ENCODE measurements at regions not wholly inside any gene's neighbourhood (a gene's known extent, or its start where the extent isn't known, plus 50 kb on each side); places are given as distances from the start of the nearest gene placed in this dataset.

DNA sequence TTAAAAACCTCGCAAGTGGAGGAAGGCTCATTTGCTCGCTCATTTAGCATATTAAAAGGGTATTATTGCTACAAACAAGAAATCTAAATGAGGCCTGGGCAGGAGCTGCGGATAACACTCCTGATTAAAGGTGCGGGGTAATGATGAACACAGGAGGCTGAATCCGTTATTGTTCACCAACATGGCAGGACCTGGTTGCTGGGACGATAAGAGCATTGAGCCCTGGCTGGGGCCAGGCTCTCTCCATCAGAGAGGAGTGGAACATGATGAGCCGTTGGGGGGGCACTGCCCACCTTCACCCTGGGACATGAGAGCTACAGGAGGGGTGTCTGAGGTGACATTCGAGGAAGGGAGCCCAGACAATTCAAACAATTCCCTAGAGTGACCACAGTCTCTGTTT lies 211.7 kb downstream of the NXPE2 start:
- H3K4me1 Mint-ChIP-seq: peaks cover 7% of the 10 kb centered on the region
- H3K27me3 Mint-ChIP-seq (ENCODE audit: low read depth): peaks cover 19% of the 10 kb centered on the region
- no peak overlapping the region for H3K27ac Mint-ChIP-seq
- no peak for DNase-seq (ENCODE audit: low spot score in 2 of 2, unreplicated experiment in 2 of 2)
- no peak for TF ChIP-seq CTCF (IDR thresholded peaks at IDR 0.05; ENCODE audit: unreplicated experiment)
- no peak overlapping the region for H3K4me3 Mint-ChIP-seq
- peaks cover 9% of the 10 kb centered on the region for H3K9me3 Mint-ChIP-seq
- no peaks in the 10 kb centered on the region for H3K36me3 Mint-ChIP-seq

DNA sequence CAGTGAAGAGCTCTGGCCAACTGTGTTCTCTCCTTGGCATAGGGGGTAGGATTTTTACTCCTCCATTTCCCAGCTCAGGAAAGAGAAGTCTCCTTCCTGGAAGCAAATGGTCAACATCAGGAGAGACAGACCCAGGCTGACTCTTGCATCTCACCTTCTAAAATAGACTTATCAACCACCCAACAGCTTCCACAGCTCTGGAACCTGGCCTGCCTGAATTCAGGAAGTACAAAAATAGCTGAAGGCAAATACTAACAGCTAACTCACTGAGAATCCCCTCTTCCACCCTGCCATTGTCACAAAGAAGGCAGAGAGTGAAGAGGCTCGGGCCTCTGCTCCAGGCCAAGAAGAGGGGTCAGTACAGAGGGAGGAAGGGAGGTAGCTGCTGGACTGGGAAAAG lies 213.6 kb downstream of the NXPE2 start:
- H3K36me3 Mint-ChIP-seq: no peaks in the 10 kb centered on the region
- H3K4me1 Mint-ChIP-seq: peaks cover 4% of the 10 kb centered on the region
- H3K27ac Mint-ChIP-seq: no peak overlapping the region
- no peak overlapping the region for H3K4me3 Mint-ChIP-seq
- no peak for TF ChIP-seq CTCF (IDR thresholded peaks at IDR 0.05; ENCODE audit: unreplicated experiment)
- H3K27me3 Mint-ChIP-seq (ENCODE audit: low read depth): peaks cover 35% of the 10 kb centered on the region
- peaks cover 9% of the 10 kb centered on the region for H3K9me3 Mint-ChIP-seq
- no peak for DNase-seq (ENCODE audit: low spot score in 2 of 2, unreplicated experiment in 2 of 2)

- Mint-ChIP-seq H3K36me3 (no peaks in the 10 kb centered on the region), H3K4me1 (no peaks in the 10 kb centered on the region), H3K27ac (no peak overlapping the region), H3K27me3 (ENCODE audit: low read depth) (peaks cover 35% of the 10 kb centered on the region), H3K9me3 (peaks cover 9% of the 10 kb centered on the region), H3K4me3 (no peak overlapping the region)
- no peak for DNase-seq (ENCODE audit: low spot score in 2 of 2, unreplicated experiment in 2 of 2)
- peak; percentile 57 for TF ChIP-seq CTCF (IDR thresholded peaks at IDR 0.05; ENCODE audit: unreplicated experiment)
These were observed 214.3 kb downstream of the NXPE2 start for GRCh38 chr11:114892381-114893197.

- TF ChIP-seq CTCF (IDR thresholded peaks at IDR 0.05; ENCODE audit: unreplicated experiment): no peak
- no peaks in the 10 kb centered on the region for H3K4me1 Mint-ChIP-seq
- no peak overlapping the region for H3K27ac Mint-ChIP-seq
- peaks cover 35% of the 10 kb centered on the region for H3K27me3 Mint-ChIP-seq (ENCODE audit: low read depth)
- no peak for DNase-seq (ENCODE audit: low spot score in 2 of 2, unreplicated experiment in 2 of 2)
- H3K4me3 Mint-ChIP-seq: no peak overlapping the region
- H3K9me3 Mint-ChIP-seq: peaks cover 9% of the 10 kb centered on the region
- H3K36me3 Mint-ChIP-seq: no peaks in the 10 kb centered on the region
These were observed 215.0 kb downstream of the NXPE2 start for GRCh38 chr11:114893329-114893728.

DNA sequence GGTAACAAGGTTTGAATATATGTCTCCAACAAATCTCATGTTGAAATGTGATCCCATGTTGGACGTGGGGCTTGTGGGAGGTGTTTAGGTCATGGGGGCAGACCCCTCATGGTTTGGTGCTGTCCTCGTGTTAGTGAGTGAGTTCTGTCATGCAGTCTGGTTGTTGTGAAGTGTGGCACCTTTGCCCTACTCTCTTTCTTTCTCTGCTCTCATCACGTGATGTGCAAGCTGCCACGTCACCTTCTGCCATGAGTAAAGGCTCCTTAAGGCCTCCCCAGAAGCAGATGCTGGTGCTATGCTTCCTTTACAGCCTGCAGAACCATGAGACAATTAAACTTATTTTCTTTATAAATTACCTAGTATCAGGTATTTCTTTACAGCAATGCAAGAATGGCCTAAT lies 218.3 kb downstream of the NXPE2 start:
- DNase-seq (ENCODE audit: low spot score in 2 of 2, unreplicated experiment in 2 of 2): no peak
- H3K27me3 Mint-ChIP-seq (ENCODE audit: low read depth): peaks cover 34% of the 10 kb centered on the region
- no peak overlapping the region for H3K27ac Mint-ChIP-seq
- H3K9me3 Mint-ChIP-seq: peaks cover 9% of the 10 kb centered on the region
- no peaks in the 10 kb centered on the region for H3K36me3 Mint-ChIP-seq
- no peaks in the 10 kb centered on the region for H3K4me1 Mint-ChIP-seq
- TF ChIP-seq CTCF (IDR thresholded peaks at IDR 0.05; ENCODE audit: unreplicated experiment): no peak
- no peak overlapping the region for H3K4me3 Mint-ChIP-seq
